ENCODE measurements at regions not wholly inside any gene's neighbourhood (a gene's known extent, or its start where the extent isn't known, plus 50 kb on each side); places are given as distances from the start of the nearest gene placed in this dataset.

- Histone ChIP-seq H3K36me3 (no peaks in the 10 kb centered on the region), H3K9me3 (peaks cover 0 to 21% (median 2%) of the 10 kb centered on the region in 12 donors), H3K27me3 (no peaks in the 10 kb centered on the region), H3K4me1 (no peaks in the 10 kb centered on the region), H3K4me3 (no peak overlapping the region), H3K27ac (no peak overlapping the region)
- DNase-seq (no peak), ATAC-seq (no peak)
- intact Hi-C loops (cut with DNase I) = no loop called here
- WGBS, 4 donors = 59 to 71% (median 70%) methylated on average over 5 of the region's 5 CpGs
- TF ChIP-seq CTCF (IDR thresholded peaks at IDR 0.05) = no peak
- no peak for TF ChIP-seq POLR2A (IDR thresholded peaks at IDR 0.05)
Observed at GRCh38 chr4:19531906-19532848, 719.5 kb upstream of the SLIT2 start.

- no peak for ATAC-seq
- Histone ChIP-seq H3K4me1 (no peaks in the 10 kb centered on the region), H3K4me3 (no peak overlapping the region), H3K9me3 (peaks cover 0 to 19% (median 2%) of the 10 kb centered on the region in 12 donors), H3K27me3 (no peaks in the 10 kb centered on the region), H3K36me3 (no peaks in the 10 kb centered on the region), H3K27ac (no peak overlapping the region)
- intact Hi-C loops (cut with DNase I) = no loop called here
- DNase-seq = no peak
- 93 to 97% (median 95%) methylated on average over 2 of the region's 2 CpGs for WGBS, 4 donors
- no peak for TF ChIP-seq CTCF (IDR thresholded peaks at IDR 0.05)
Observed at GRCh38 chr4:19523964-19524363, 727.7 kb upstream of the SLIT2 start.

DNA sequence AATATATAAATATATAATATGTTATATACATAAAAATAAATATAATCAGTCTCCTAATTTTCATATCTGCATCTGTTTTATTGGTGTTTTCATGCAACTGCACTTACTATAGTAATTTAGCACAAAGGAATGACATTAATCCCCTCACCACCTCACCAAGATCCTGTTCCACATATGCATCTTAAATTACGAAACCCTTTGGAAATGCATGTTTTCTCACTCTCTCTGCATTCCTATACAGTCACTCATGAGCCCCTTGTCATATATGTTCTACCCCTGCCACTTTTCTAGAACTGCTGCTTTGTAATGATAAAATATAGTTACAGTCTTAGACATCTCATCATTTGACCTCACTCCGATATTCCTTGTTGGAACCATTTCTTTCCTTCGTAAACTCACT, 728.7 kb upstream of the SLIT2 start:
- Histone ChIP-seq H3K27ac (no peak overlapping the region), H3K36me3 (no peaks in the 10 kb centered on the region), H3K4me3 (no peak overlapping the region), H3K4me1 (no peaks in the 10 kb centered on the region), H3K27me3 (no peaks in the 10 kb centered on the region), H3K9me3 (peaks cover 0 to 10% (median 0%) of the 10 kb centered on the region in 12 donors)
- ATAC-seq = no peak
- 92 to 97% (median 92%) methylated on average over 3 of the region's 3 CpGs for WGBS, 4 donors
- no peak for DNase-seq
- intact Hi-C loops (cut with DNase I) = no loop called here
- TF ChIP-seq POLR2A (IDR thresholded peaks at IDR 0.05) (no peak), CTCF (IDR thresholded peaks at IDR 0.05) (no peak)

DNA sequence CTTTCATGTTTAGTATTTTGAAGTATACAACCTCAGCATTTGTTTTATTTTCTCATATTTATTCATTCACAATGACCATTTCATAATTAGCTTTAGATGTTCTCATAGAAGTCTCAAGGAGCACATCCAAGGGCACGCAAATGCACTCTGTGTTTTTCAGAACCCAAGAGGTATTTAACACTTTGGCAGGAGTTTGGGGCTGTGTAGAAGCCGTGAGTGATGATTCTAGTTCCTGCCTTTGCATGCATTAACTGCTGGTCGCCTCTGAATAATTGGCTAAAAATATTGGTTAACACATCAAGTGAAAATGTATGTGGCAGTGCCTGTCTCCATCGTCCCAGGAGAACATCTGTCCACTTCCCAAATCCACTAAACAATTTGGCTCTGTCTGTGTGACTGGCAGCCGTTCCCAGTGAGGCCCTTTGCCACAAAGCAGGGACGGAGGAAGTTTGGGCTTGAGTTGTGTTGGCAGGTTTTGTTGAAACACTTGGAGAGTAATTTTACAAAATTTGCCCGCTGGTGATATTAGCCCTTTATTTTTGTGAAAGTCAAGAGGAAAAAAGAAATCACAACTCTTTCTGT, 730.7 kb upstream of the SLIT2 start:
- Histone ChIP-seq H3K27ac (no peak overlapping the region), H3K36me3 (no peaks in the 10 kb centered on the region), H3K4me3 (no peak overlapping the region), H3K9me3 (no peaks in the 10 kb centered on the region), H3K4me1 (no peaks in the 10 kb centered on the region), H3K27me3 (no peaks in the 10 kb centered on the region)
- TF ChIP-seq CTCF (IDR thresholded peaks at IDR 0.05) (no peak), POLR2A (IDR thresholded peaks at IDR 0.05) (no peak)
- 64 to 70% (median 69%) methylated on average over 7 of the region's 7 CpGs for WGBS, 4 donors
- intact Hi-C loops (cut with DNase I) = no loop called here
- DNase-seq = no peak
- ATAC-seq = no peak

Data from heart left ventricle (tissue), 16 donors.